ENCODE measurements at regions not wholly inside any gene's neighbourhood (a gene's known extent, or its start where the extent isn't known, plus 50 kb on each side); places are given as distances from the start of the nearest gene placed in this dataset.
A peak's percentile ranks its signal among the peaks of the same experiment; 100 is the strongest.

GRCh38 chr3:72368331-72368975 lies 479.8 kb downstream of the SHQ1 start:
- H3K36me3 Mint-ChIP-seq (ENCODE audit: insufficient read depth in 2 of 2) = no peaks in the 10 kb centered on the region
- peak in 1 of 2 donors; percentile 10 for ATAC-seq (replicated peaks in 1 of 2)

GRCh38 chr3:72361990-72362389 lies 486.3 kb downstream of the SHQ1 start:
- no peak overlapping the region for H3K27ac Mint-ChIP-seq
- H3K9me3 Mint-ChIP-seq = peaks cover 0 to 5% of the 10 kb centered on the region in 2 donors
- ATAC-seq (replicated peaks in 1 of 2) = no peak

More at GRCh38 chr3:72368331-72368975, 479.8 kb downstream of the SHQ1 start:
- Mint-ChIP-seq H3K27ac (no peak overlapping the region), H3K27me3 (ENCODE audit: low read depth) (no peaks in the 10 kb centered on the region), H3K9me3 (no peaks in the 10 kb centered on the region), H3K4me3 (no peak overlapping the region), H3K4me1 (ENCODE audit: low read depth) (peaks cover 24% of the 10 kb centered on the region)
- DNase-seq = no peak

DNA sequence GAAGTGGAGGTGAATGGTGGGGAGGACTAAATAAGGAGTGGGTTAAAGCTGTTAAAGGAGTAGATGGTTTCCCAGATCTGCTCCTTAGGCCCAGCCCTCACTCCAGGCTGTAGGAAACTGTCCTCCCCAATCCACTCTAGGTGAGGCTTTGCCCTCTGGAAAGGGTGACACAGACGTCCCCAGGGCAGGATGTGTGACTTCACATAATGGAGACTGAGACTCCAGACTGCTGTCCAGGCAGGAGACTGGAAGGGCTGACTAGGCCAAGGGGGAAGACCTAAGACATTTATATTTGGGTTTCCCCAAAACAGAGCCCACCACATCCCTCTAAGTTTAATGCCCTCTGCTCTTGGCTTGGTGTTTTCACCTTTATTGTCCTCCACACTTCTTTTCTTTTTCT lies 488.5 kb downstream of the SHQ1 start:
- ATAC-seq (replicated peaks in 1 of 2) = no peak

More at GRCh38 chr3:72361990-72362389, 486.3 kb downstream of the SHQ1 start:
- H3K36me3 Mint-ChIP-seq (ENCODE audit: insufficient read depth in 2 of 2) = peaks cover 5 to 11% of the 10 kb centered on the region in 2 donors
- DNase-seq = no peak
- peaks cover 18% of the 10 kb centered on the region for H3K27me3 Mint-ChIP-seq (ENCODE audit: low read depth)
- no peaks in the 10 kb centered on the region for H3K4me1 Mint-ChIP-seq (ENCODE audit: low read depth)
- H3K4me3 Mint-ChIP-seq = no peak overlapping the region

GRCh38 chr3:72355168-72355567 lies 493.1 kb downstream of the SHQ1 start:
- Mint-ChIP-seq H3K36me3 (ENCODE audit: insufficient read depth in 2 of 2) (peaks cover 0 to 2% of the 10 kb centered on the region in 2 donors), H3K27me3 (ENCODE audit: low read depth) (no peaks in the 10 kb centered on the region)

More for the DNA sequence above, 488.5 kb downstream of the SHQ1 start:
- Mint-ChIP-seq H3K27me3 (ENCODE audit: low read depth) (peaks cover 18% of the 10 kb centered on the region), H3K9me3 (peaks cover 0 to 5% of the 10 kb centered on the region in 2 donors), H3K4me1 (ENCODE audit: low read depth) (no peaks in the 10 kb centered on the region), H3K36me3 (ENCODE audit: insufficient read depth in 2 of 2) (peaks cover 5 to 11% of the 10 kb centered on the region in 2 donors), H3K4me3 (no peak overlapping the region), H3K27ac (no peak overlapping the region)
- no peak for DNase-seq

GRCh38 chr3:72354486-72354885 lies 493.8 kb downstream of the SHQ1 start:
- Mint-ChIP-seq H3K27me3 (ENCODE audit: low read depth) (no peaks in the 10 kb centered on the region), H3K4me1 (ENCODE audit: low read depth) (no peaks in the 10 kb centered on the region), H3K9me3 (no peaks in the 10 kb centered on the region), H3K27ac (no peak overlapping the region), H3K4me3 (no peak overlapping the region), H3K36me3 (ENCODE audit: insufficient read depth in 2 of 2) (no peaks in the 10 kb centered on the region)
- DNase-seq = no peak
- no peak for ATAC-seq (replicated peaks in 1 of 2)

More at GRCh38 chr3:72355168-72355567, 493.1 kb downstream of the SHQ1 start:
- Mint-ChIP-seq H3K4me1 (ENCODE audit: low read depth) (no peaks in the 10 kb centered on the region), H3K4me3 (no peak overlapping the region), H3K27ac (no peak overlapping the region), H3K9me3 (no peaks in the 10 kb centered on the region)
- ATAC-seq (replicated peaks in 1 of 2) (no peak), DNase-seq (no peak)

DNA sequence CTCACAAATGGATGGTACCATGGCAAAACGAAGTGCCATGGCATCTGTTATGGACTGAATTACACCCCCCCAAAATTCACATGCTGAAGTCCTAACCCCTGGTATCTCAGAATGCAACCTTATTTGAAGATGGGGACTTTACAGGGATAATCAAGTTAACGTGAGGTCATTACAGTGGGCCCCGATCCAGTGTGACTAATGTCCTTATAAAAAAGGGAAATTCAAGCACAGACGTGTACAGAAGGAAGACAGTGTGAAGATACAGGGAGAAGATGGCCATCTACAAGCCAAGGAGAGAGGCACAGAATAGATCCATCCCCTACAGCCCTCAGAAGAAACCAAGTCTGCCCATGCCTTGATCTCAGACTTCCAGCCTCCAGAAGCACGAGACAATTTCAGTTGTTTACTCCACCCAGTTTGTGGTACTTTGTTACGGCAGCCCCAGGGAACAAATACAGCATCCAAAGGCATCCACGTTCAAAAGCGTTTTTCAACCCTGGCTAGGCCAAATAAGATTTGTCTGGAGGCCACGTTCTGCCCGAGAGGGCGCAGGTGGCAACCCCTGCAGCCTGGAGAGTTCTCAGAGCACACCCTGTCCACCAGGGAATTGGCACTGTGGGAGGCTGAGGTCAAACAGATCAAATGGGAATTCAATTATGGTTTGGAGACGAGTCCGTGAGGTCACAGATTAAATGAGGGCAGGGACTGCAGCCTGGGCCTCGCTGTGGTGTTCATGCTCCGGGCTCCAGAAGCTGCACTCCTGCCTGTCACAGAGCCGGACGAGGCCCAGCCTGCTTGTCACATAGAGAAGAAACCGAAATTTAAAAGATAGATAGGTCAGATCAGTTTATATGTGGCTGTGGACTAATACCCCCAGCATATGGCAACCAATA lies 494.8 kb downstream of the SHQ1 start:
- H3K27me3 Mint-ChIP-seq (ENCODE audit: low read depth) = no peaks in the 10 kb centered on the region
- no peaks in the 10 kb centered on the region for H3K36me3 Mint-ChIP-seq (ENCODE audit: insufficient read depth in 2 of 2)
- no peak overlapping the region for H3K27ac Mint-ChIP-seq
- ATAC-seq (replicated peaks in 1 of 2) (no peak), DNase-seq (no peak)
- peaks cover 8% of the 10 kb centered on the region for H3K4me1 Mint-ChIP-seq (ENCODE audit: low read depth)
- no peak overlapping the region for H3K4me3 Mint-ChIP-seq
- H3K9me3 Mint-ChIP-seq = peaks cover 0 to 4% of the 10 kb centered on the region in 2 donors

- peaks cover 0 to 4% of the 10 kb centered on the region in 2 donors for H3K9me3 Mint-ChIP-seq
Measured at GRCh38 chr3:72352176-72352575, 496.1 kb downstream of the SHQ1 start.

GRCh38 chr3:72351536-72351935 lies 496.7 kb downstream of the SHQ1 start:
- Mint-ChIP-seq H3K27me3 (ENCODE audit: low read depth) (no peaks in the 10 kb centered on the region), H3K4me3 (no peak overlapping the region), H3K27ac (no peak overlapping the region), H3K36me3 (ENCODE audit: insufficient read depth in 2 of 2) (no peaks in the 10 kb centered on the region), H3K9me3 (peaks cover 0 to 4% of the 10 kb centered on the region in 2 donors), H3K4me1 (ENCODE audit: low read depth) (peaks cover 27% of the 10 kb centered on the region)
- DNase-seq (no peak), ATAC-seq (replicated peaks in 1 of 2) (no peak)

More at GRCh38 chr3:72352176-72352575, 496.1 kb downstream of the SHQ1 start:
- Mint-ChIP-seq H3K27ac (no peak overlapping the region), H3K36me3 (ENCODE audit: insufficient read depth in 2 of 2) (no peaks in the 10 kb centered on the region), H3K4me3 (no peak overlapping the region), H3K27me3 (ENCODE audit: low read depth) (no peaks in the 10 kb centered on the region), H3K4me1 (ENCODE audit: low read depth) (peaks cover 21% of the 10 kb centered on the region)
- DNase-seq (no peak), ATAC-seq (replicated peaks in 1 of 2) (no peak)

GRCh38 chr3:72350761-72351505 lies 497.3 kb downstream of the SHQ1 start:
- Mint-ChIP-seq H3K4me3 (no peak overlapping the region), H3K9me3 (peaks cover 0 to 4% of the 10 kb centered on the region in 2 donors), H3K36me3 (ENCODE audit: insufficient read depth in 2 of 2) (no peaks in the 10 kb centered on the region), H3K27me3 (ENCODE audit: low read depth) (no peaks in the 10 kb centered on the region), H3K4me1 (ENCODE audit: low read depth) (peaks cover 33% of the 10 kb centered on the region), H3K27ac (no peak overlapping the region)
- DNase-seq (no peak), ATAC-seq (replicated peaks in 1 of 2) (no peak)

- peaks cover 0 to 4% of the 10 kb centered on the region in 2 donors for H3K9me3 Mint-ChIP-seq
- peaks cover 59% of the 10 kb centered on the region for H3K4me1 Mint-ChIP-seq (ENCODE audit: low read depth)
- H3K4me3 Mint-ChIP-seq = no peak overlapping the region
- H3K27me3 Mint-ChIP-seq (ENCODE audit: low read depth) = no peaks in the 10 kb centered on the region
- DNase-seq (no peak), ATAC-seq (replicated peaks in 1 of 2) (no peak)
- H3K27ac Mint-ChIP-seq = no peak overlapping the region
- H3K36me3 Mint-ChIP-seq (ENCODE audit: insufficient read depth in 2 of 2) = no peaks in the 10 kb centered on the region
Measured at GRCh38 chr3:72348357-72348756, 499.9 kb downstream of the SHQ1 start.

- Mint-ChIP-seq H3K27ac (no peak overlapping the region), H3K9me3 (peaks cover 0 to 4% of the 10 kb centered on the region in 2 donors), H3K4me3 (peak overlapping the region in 1 of 2 donors; percentile 37), H3K36me3 (ENCODE audit: insufficient read depth in 2 of 2) (no peaks in the 10 kb centered on the region), H3K27me3 (ENCODE audit: low read depth) (no peaks in the 10 kb centered on the region), H3K4me1 (ENCODE audit: low read depth) (peaks cover 64% of the 10 kb centered on the region)
- ATAC-seq (replicated peaks in 1 of 2) = peak in 1 of 2 donors; percentile 67
- peak in 1 of 2 donors; percentile 73 for DNase-seq
Measured at GRCh38 chr3:72347819-72348319, 500.4 kb downstream of the SHQ1 start.

DNA sequence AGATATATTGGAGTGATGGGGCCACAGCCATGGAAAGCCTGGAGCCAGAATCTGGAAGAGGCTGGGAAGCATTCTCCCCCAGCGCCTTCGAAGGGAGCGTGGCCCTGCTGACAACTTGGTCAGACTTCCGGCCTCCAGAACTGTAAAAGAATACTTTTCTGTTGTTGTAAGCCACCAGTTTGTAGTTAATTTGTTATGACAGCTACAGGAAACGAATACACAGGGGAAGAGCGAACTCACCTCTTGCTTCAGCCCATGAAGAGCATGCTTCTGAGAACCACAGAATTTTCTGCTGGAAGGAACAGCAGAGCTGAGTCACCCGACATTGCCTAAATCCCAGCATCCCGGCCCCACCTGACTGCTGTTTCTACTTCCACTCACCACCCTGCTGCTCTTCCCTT lies 501.7 kb downstream of the SHQ1 start:
- Mint-ChIP-seq H3K9me3 (peaks cover 0 to 4% of the 10 kb centered on the region in 2 donors), H3K36me3 (ENCODE audit: insufficient read depth in 2 of 2) (no peaks in the 10 kb centered on the region), H3K27me3 (ENCODE audit: low read depth) (no peaks in the 10 kb centered on the region), H3K4me1 (ENCODE audit: low read depth) (peaks cover 75% of the 10 kb centered on the region), H3K27ac (no peak overlapping the region), H3K4me3 (no peak overlapping the region)
- DNase-seq = no peak
- ATAC-seq (replicated peaks in 1 of 2) = peak; percentile 35 to 38
